ENCODE measurements at regions not wholly inside any gene's neighbourhood (a gene's known extent, or its start where the extent isn't known, plus 50 kb on each side); places are given as distances from the start of the nearest gene placed in this dataset.

DNA sequence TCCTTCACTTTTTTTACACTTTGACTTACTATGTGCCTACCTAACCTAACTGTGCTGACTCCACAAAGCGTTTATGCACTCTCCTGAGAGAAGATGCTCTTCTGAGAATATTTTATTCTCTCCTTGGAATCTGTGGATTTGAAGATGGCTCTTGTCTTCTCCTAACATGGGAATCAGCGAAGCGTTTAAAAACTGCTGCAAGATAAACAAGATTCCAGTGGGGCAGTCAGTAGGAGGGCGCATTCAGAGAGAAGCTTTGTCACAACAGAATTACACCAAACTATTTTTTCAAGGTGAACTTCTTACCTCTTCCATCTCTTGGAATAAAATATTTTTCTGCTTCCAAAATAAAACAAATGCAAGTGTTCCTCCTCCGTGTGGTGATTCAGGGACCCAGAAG, 113.1 kb downstream of the FOXD2 start:
- no peaks in the 10 kb centered on the region for H3K4me1 ChIP-seq
- no peak overlapping the region for H3K9ac ChIP-seq
- H3K9me3 ChIP-seq (ENCODE audit: control insufficient read depth, low read length) = no peaks in the 10 kb centered on the region
- H3K79me2 ChIP-seq = no peaks in the 10 kb centered on the region
- H3K27me3 ChIP-seq (ENCODE audit: control insufficient read depth, insufficient read depth, low read length) = peaks cover 3% of the 10 kb centered on the region
- TF ChIP-seq, protein P1, sequence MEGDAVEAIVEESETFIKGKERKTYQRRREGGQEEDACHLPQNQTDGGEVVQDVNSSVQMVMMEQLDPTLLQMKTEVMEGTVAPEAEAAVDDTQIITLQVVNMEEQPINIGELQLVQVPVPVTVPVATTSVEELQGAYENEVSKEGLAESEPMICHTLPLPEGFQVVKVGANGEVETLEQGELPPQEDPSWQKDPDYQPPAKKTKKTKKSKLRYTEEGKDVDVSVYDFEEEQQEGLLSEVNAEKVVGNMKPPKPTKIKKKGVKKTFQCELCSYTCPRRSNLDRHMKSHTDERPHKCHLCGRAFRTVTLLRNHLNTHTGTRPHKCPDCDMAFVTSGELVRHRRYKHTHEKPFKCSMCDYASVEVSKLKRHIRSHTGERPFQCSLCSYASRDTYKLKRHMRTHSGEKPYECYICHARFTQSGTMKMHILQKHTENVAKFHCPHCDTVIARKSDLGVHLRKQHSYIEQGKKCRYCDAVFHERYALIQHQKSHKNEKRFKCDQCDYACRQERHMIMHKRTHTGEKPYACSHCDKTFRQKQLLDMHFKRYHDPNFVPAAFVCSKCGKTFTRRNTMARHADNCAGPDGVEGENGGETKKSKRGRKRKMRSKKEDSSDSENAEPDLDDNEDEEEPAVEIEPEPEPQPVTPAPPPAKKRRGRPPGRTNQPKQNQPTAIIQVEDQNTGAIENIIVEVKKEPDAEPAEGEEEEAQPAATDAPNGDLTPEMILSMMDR (IDR thresholded peaks at IDR 0.05) = no peak
- H2AFZ ChIP-seq = no peak overlapping the region
- H3K4me2 ChIP-seq (ENCODE audit: low read length) = no peak overlapping the region
- no peak overlapping the region for H3K4me3 ChIP-seq (ENCODE audit: low read depth, low read length)
- no peaks in the 10 kb centered on the region for H3K36me3 ChIP-seq (ENCODE audit: control insufficient read depth, insufficient read depth, low read length)
- no peak overlapping the region for H3K27ac ChIP-seq

DNA sequence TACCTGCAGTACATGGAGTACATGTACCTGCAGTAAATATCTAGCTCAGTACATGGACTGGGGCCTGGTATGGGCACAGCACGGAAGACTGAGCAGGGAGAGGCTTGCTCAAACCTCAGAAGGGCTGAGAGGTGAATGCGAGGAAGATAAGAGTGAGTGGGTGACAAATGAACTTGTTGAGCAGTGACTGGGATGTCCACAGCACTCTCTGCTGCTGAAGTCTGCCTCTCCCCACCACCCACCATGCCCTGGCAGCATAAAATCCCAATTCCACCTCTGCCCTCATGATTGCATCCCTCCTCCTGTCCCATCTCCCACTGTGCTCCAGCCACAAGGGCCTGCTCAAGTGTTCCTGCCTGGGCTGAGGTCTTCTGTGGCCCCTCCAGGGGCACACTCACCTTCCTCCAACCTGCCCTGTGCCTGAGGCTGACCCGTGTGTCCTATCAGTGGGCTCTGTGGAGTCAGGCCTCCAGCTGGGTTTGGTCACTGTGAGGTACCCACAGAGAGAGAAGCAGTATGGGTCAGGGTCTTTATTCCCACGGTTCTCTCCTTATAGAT, 114.2 kb downstream of the FOXD2 start:
- Histone ChIP-seq H2AFZ (no peak overlapping the region), H3K27ac (no peak overlapping the region), H3K36me3 (ENCODE audit: control insufficient read depth, insufficient read depth, low read length) (no peaks in the 10 kb centered on the region), H3K27me3 (ENCODE audit: control insufficient read depth, insufficient read depth, low read length) (peaks cover 3% of the 10 kb centered on the region), H3K79me2 (no peaks in the 10 kb centered on the region), H3K4me1 (no peaks in the 10 kb centered on the region), H3K4me3 (ENCODE audit: low read depth, low read length) (no peak overlapping the region), H3K9ac (no peak overlapping the region), H3K9me3 (ENCODE audit: control insufficient read depth, low read length) (no peaks in the 10 kb centered on the region), H3K4me2 (ENCODE audit: low read length) (no peak overlapping the region)
- TF ChIP-seq, protein P1 (IDR thresholded peaks at IDR 0.05) = no peak

DNA sequence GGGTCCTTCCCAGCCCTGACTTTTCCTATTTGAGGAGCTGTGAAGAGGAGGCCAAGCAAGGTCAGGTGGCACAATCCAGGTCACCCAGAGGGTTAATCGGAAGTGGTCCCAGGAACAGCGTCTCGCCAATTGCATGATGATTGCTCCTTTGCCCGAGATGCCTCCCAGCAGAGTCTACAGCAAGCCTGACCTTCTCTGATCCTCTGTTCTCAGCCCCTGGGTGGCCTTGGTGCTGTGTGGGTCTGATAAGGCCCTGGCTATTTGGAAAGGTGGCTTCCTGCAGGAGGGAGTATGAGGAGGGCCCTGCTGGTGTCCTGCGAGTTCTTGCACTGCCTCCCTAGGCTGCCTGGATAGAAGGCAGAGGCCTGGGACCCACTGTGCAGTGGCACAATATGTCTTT, 116.2 kb downstream of the FOXD2 start:
- Histone ChIP-seq H3K27me3 (ENCODE audit: control insufficient read depth, insufficient read depth, low read length) (peaks cover 3% of the 10 kb centered on the region), H3K9me3 (ENCODE audit: control insufficient read depth, low read length) (no peaks in the 10 kb centered on the region), H3K9ac (no peak overlapping the region), H3K79me2 (no peaks in the 10 kb centered on the region), H3K27ac (no peak overlapping the region), H3K4me3 (ENCODE audit: low read depth, low read length) (no peak overlapping the region), H3K4me1 (no peaks in the 10 kb centered on the region), H2AFZ (no peak overlapping the region), H3K4me2 (ENCODE audit: low read length) (no peak overlapping the region), H3K36me3 (ENCODE audit: control insufficient read depth, insufficient read depth, low read length) (no peaks in the 10 kb centered on the region)
- TF ChIP-seq, protein P1 (IDR thresholded peaks at IDR 0.05) = no peak

DNA sequence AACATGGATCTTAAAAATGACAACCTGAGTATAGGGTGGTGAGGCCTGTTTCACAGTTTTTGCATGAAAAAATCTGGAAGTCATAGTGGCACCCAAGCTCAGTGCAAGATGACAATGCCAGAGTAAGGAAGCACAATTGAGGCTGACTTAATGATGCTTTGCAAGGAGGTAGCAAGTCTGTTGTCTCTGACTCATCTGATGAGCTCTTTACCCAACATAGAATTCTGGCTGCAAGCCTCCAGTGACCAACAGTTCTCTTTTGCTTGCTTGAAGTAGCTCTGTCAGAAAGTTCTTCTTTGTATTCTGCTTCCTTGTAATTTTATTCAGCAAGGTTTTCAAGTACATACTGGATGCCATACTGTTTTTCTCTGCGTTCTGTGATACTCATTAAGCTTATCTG, 117.1 kb downstream of the FOXD2 start:
- TF ChIP-seq, protein P1 (IDR thresholded peaks at IDR 0.05) = no peak
- H3K9ac ChIP-seq = no peak overlapping the region

DNA sequence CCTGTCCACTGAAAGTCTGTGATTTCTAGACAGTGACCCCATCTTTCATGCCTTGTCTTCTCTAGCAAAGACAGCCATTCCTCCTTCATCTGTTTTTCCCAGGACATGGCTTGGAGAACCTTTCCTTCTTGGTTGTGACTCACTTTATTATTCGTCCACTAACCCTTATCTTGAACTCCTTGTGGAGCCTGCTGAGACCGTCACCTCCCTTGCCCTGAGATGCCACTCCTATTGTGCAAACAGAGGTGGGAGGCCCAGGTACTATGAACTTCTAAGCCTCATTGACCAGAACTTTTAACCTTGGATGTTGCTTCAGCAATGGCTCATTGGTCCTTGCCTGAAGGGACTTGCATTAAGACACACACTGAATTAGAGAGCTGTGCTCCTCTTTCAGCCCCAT, 117.5 kb downstream of the FOXD2 start:
- H3K4me1 ChIP-seq = no peaks in the 10 kb centered on the region
- H2AFZ ChIP-seq = no peak overlapping the region
- no peak overlapping the region for H3K9ac ChIP-seq
- H3K4me3 ChIP-seq (ENCODE audit: low read depth, low read length) = no peak overlapping the region
- H3K27me3 ChIP-seq (ENCODE audit: control insufficient read depth, insufficient read depth, low read length) = peaks cover 3% of the 10 kb centered on the region
- H3K79me2 ChIP-seq = no peaks in the 10 kb centered on the region
- TF ChIP-seq, protein P1 (IDR thresholded peaks at IDR 0.05) = no peak
- no peaks in the 10 kb centered on the region for H3K36me3 ChIP-seq (ENCODE audit: control insufficient read depth, insufficient read depth, low read length)
- no peak overlapping the region for H3K4me2 ChIP-seq (ENCODE audit: low read length)
- H3K9me3 ChIP-seq (ENCODE audit: control insufficient read depth, low read length) = no peaks in the 10 kb centered on the region
- no peak overlapping the region for H3K27ac ChIP-seq

More for the DNA sequence above, 117.1 kb downstream of the FOXD2 start:
- H3K27me3 ChIP-seq (ENCODE audit: control insufficient read depth, insufficient read depth, low read length) = peaks cover 3% of the 10 kb centered on the region
- H3K4me3 ChIP-seq (ENCODE audit: low read depth, low read length) = no peak overlapping the region
- no peaks in the 10 kb centered on the region for H3K4me1 ChIP-seq
- no peaks in the 10 kb centered on the region for H3K79me2 ChIP-seq
- H3K4me2 ChIP-seq (ENCODE audit: low read length) = no peak overlapping the region
- H3K9me3 ChIP-seq (ENCODE audit: control insufficient read depth, low read length) = no peaks in the 10 kb centered on the region
- no peak overlapping the region for H3K27ac ChIP-seq
- H2AFZ ChIP-seq = no peak overlapping the region
- no peaks in the 10 kb centered on the region for H3K36me3 ChIP-seq (ENCODE audit: control insufficient read depth, insufficient read depth, low read length)
